Peyer's patch (tissue), 4 donors: ENCODE measurements at regions not wholly inside any gene's neighbourhood (a gene's known extent, or its start where the extent isn't known, plus 50 kb on each side); places are given as distances from the start of the nearest gene placed in this dataset.

ENCODE experiments used
- CTCF ChIP-seq, 6 experiments: fragments of 450-650 bp in 4 of 6; fragments of 200-600 bp in 2 of 6; sonication (generic) in 1 of 6; IDR thresholded peaks; one replicate each; pipeline ENCODE4 v1.5.1; 2017 to 2019; ENCODE audit warnings: antibody characterized with exemption in 6 of 6, mild to moderate bottlenecking in 3 of 6, moderate library complexity in 1 of 6
- POLR2A ChIP-seq, 2 donors: fragments of 450-650 bp; IDR thresholded peaks; one replicate each; pipeline ENCODE4 v1.5.1; 2017; ENCODE audit warnings: antibody characterized with exemption in 2 of 2, mild to moderate bottlenecking in 2 of 2, moderate library complexity in 2 of 2

- TF ChIP-seq CTCF (IDR thresholded peaks at IDR 0.05) (no peak), POLR2A (IDR thresholded peaks at IDR 0.05) (no peak)
Observed at GRCh38 chr3:177622982-177623617, 425.8 kb upstream of the TBL1XR1 start.
